Effector memory CD8-positive, alpha-beta T cell (primary cell): ENCODE measurements at regions not wholly inside any gene's neighbourhood (a gene's known extent, or its start where the extent isn't known, plus 50 kb on each side); places are given as distances from the start of the nearest gene placed in this dataset.

Source experiments
- ATAC-seq: fragments of 150-1000 bp; cut with Tn5 transposase; replicated peaks from 2 replicates; pipeline ENCODE4 v1.10.0; 2021; ENCODE audit warnings: mild to moderate bottlenecking, moderate library complexity
- DNase-seq, 3 experiments: peaks; one replicate each; pipeline ENCODE4 v3.0.0; 2021
- H3K27ac Mint-ChIP-seq, 2 donors: one replicate each; pipeline ENCODE4 v1.8.0; 2022; ENCODE audit warnings: mild to moderate bottlenecking in 2 of 2, mixed read lengths in 2 of 2, moderate library complexity in 2 of 2
- H3K27me3 Mint-ChIP-seq, 2 donors: one replicate each; pipeline ENCODE4 v1.8.0; 2022; ENCODE audit warnings: mixed read lengths in 2 of 2
- H3K36me3 Mint-ChIP-seq: one replicate; pipeline ENCODE4 v1.8.0; 2022; ENCODE audit warnings: mild to moderate bottlenecking, moderate library complexity, mixed read lengths; ENCODE audit not compliant: insufficient read depth
- H3K4me1 Mint-ChIP-seq, 2 donors: one replicate each; pipeline ENCODE4 v1.8.0; 2022; ENCODE audit warnings: low read depth in 2 of 2, mixed read lengths in 2 of 2
- H3K4me3 Mint-ChIP-seq, 2 donors: one replicate each; pipeline ENCODE4 v1.8.0; 2022; ENCODE audit warnings: mild to moderate bottlenecking in 2 of 2, mixed read lengths in 2 of 2, moderate library complexity in 2 of 2
- H3K9me3 Mint-ChIP-seq, 2 donors: one replicate each; pipeline ENCODE4 v1.8.0; 2022; ENCODE audit warnings: mixed read lengths in 2 of 2

GRCh38 chr20:17021481-17021880, 205.4 kb upstream of the PCSK2 start:
- Mint-ChIP-seq H3K27me3 (no peaks in the 10 kb centered on the region), H3K4me1 (no peaks in the 10 kb centered on the region), H3K9me3 (peaks cover 0 to 17% of the 10 kb centered on the region in 2 donors), H3K36me3 (no peaks in the 10 kb centered on the region), H3K27ac (no peak overlapping the region), H3K4me3 (no peak overlapping the region)
- ATAC-seq (no peak), DNase-seq (no peak)

GRCh38 chr20:17023036-17023435, 203.8 kb upstream of the PCSK2 start:
- ATAC-seq (no peak), DNase-seq (no peak)
- Mint-ChIP-seq H3K27ac (no peak overlapping the region), H3K4me3 (no peak overlapping the region), H3K36me3 (no peaks in the 10 kb centered on the region), H3K27me3 (no peaks in the 10 kb centered on the region), H3K9me3 (peaks cover 3 to 32% of the 10 kb centered on the region in 2 donors), H3K4me1 (no peaks in the 10 kb centered on the region)

- Mint-ChIP-seq H3K27me3 (no peaks in the 10 kb centered on the region), H3K36me3 (no peaks in the 10 kb centered on the region), H3K9me3 (peaks cover 3 to 36% of the 10 kb centered on the region in 2 donors), H3K4me1 (no peaks in the 10 kb centered on the region), H3K4me3 (no peak overlapping the region), H3K27ac (no peak overlapping the region)
- DNase-seq, result no peak
- ATAC-seq, result no peak
Observed at GRCh38 chr20:17023806-17024205, 203.0 kb upstream of the PCSK2 start.

- H3K36me3 Mint-ChIP-seq, result no peaks in the 10 kb centered on the region
- H3K4me3 Mint-ChIP-seq, result no peak overlapping the region
- H3K27ac Mint-ChIP-seq, result no peak overlapping the region
- H3K9me3 Mint-ChIP-seq, result peaks cover 3 to 36% of the 10 kb centered on the region in 2 donors
- H3K27me3 Mint-ChIP-seq, result no peaks in the 10 kb centered on the region
- no peak for ATAC-seq
- DNase-seq, result no peak
- H3K4me1 Mint-ChIP-seq, result no peaks in the 10 kb centered on the region
Observed at GRCh38 chr20:17024513-17025119, 202.2 kb upstream of the PCSK2 start.

GRCh38 chr20:17026346-17026745, 200.5 kb upstream of the PCSK2 start:
- no peak for ATAC-seq
- no peak for DNase-seq
- H3K27ac Mint-ChIP-seq, result no peak overlapping the region
- no peaks in the 10 kb centered on the region for H3K36me3 Mint-ChIP-seq
- H3K4me3 Mint-ChIP-seq, result no peak overlapping the region
- H3K27me3 Mint-ChIP-seq, result no peaks in the 10 kb centered on the region
- H3K4me1 Mint-ChIP-seq, result no peaks in the 10 kb centered on the region
- H3K9me3 Mint-ChIP-seq, result peaks cover 8 to 34% of the 10 kb centered on the region in 2 donors

- H3K27ac Mint-ChIP-seq, result no peak overlapping the region
- H3K27me3 Mint-ChIP-seq, result no peaks in the 10 kb centered on the region
- peaks cover 9 to 37% of the 10 kb centered on the region in 2 donors for H3K9me3 Mint-ChIP-seq
- no peak for ATAC-seq
- no peak for DNase-seq
- no peaks in the 10 kb centered on the region for H3K36me3 Mint-ChIP-seq
- H3K4me1 Mint-ChIP-seq, result no peaks in the 10 kb centered on the region
- no peak overlapping the region for H3K4me3 Mint-ChIP-seq
Observed at GRCh38 chr20:17029698-17030097, 197.1 kb upstream of the PCSK2 start.

- H3K27me3 Mint-ChIP-seq, result no peaks in the 10 kb centered on the region
Observed at GRCh38 chr20:17036541-17036940, 190.3 kb upstream of the PCSK2 start.

GRCh38 chr20:17042122-17042521, 184.7 kb upstream of the PCSK2 start:
- H3K27me3 Mint-ChIP-seq, result no peaks in the 10 kb centered on the region
- no peaks in the 10 kb centered on the region for H3K4me1 Mint-ChIP-seq
- H3K36me3 Mint-ChIP-seq, result no peaks in the 10 kb centered on the region
- ATAC-seq (no peak), DNase-seq (no peak)
- H3K4me3 Mint-ChIP-seq, result no peak overlapping the region
- H3K9me3 Mint-ChIP-seq, result peaks cover 6% of the 10 kb centered on the region in 2 donors
- H3K27ac Mint-ChIP-seq, result no peak overlapping the region

More at GRCh38 chr20:17036541-17036940, 190.3 kb upstream of the PCSK2 start:
- no peak for ATAC-seq
- Mint-ChIP-seq H3K4me1 (no peaks in the 10 kb centered on the region), H3K27ac (no peak overlapping the region), H3K36me3 (no peaks in the 10 kb centered on the region), H3K9me3 (peaks cover 5 to 11% of the 10 kb centered on the region in 2 donors), H3K4me3 (no peak overlapping the region)
- DNase-seq, result no peak

- Mint-ChIP-seq H3K4me1 (no peaks in the 10 kb centered on the region), H3K27ac (no peak overlapping the region), H3K27me3 (no peaks in the 10 kb centered on the region), H3K36me3 (no peaks in the 10 kb centered on the region), H3K4me3 (no peak overlapping the region), H3K9me3 (peaks cover 6% of the 10 kb centered on the region in 2 donors)
- ATAC-seq, result no peak
- DNase-seq, result no peak
Observed at GRCh38 chr20:17043323-17043722, 183.5 kb upstream of the PCSK2 start.

- ATAC-seq (no peak), DNase-seq (no peak)
- Mint-ChIP-seq H3K4me3 (no peak overlapping the region), H3K4me1 (no peaks in the 10 kb centered on the region), H3K27ac (no peak overlapping the region), H3K27me3 (no peaks in the 10 kb centered on the region), H3K9me3 (peaks cover 6% of the 10 kb centered on the region in 2 donors), H3K36me3 (no peaks in the 10 kb centered on the region)
Observed at GRCh38 chr20:17044891-17045290, 181.9 kb upstream of the PCSK2 start.

- no peaks in the 10 kb centered on the region for H3K27me3 Mint-ChIP-seq
- H3K36me3 Mint-ChIP-seq, result no peaks in the 10 kb centered on the region
- H3K9me3 Mint-ChIP-seq, result peaks cover 7 to 22% of the 10 kb centered on the region in 2 donors
- ATAC-seq (no peak), DNase-seq (no peak)
- no peaks in the 10 kb centered on the region for H3K4me1 Mint-ChIP-seq
- H3K27ac Mint-ChIP-seq, result no peak overlapping the region
- H3K4me3 Mint-ChIP-seq, result no peak overlapping the region
Observed at GRCh38 chr20:17059465-17059864, 167.4 kb upstream of the PCSK2 start.

- no peaks in the 10 kb centered on the region for H3K4me1 Mint-ChIP-seq
- H3K27me3 Mint-ChIP-seq, result no peaks in the 10 kb centered on the region
- H3K27ac Mint-ChIP-seq, result no peak overlapping the region
Observed at GRCh38 chr20:17061715-17062114, 165.1 kb upstream of the PCSK2 start.

GRCh38 chr20:17062712-17063111, 164.1 kb upstream of the PCSK2 start:
- H3K27me3 Mint-ChIP-seq, result no peaks in the 10 kb centered on the region
- no peak for ATAC-seq
- no peak for DNase-seq
- H3K27ac Mint-ChIP-seq, result no peak overlapping the region
- no peaks in the 10 kb centered on the region for H3K36me3 Mint-ChIP-seq
- peaks cover 8 to 13% of the 10 kb centered on the region in 2 donors for H3K9me3 Mint-ChIP-seq
- H3K4me3 Mint-ChIP-seq, result no peak overlapping the region
- no peaks in the 10 kb centered on the region for H3K4me1 Mint-ChIP-seq

More at GRCh38 chr20:17061715-17062114, 165.1 kb upstream of the PCSK2 start:
- DNase-seq (no peak), ATAC-seq (no peak)
- Mint-ChIP-seq H3K9me3 (peaks cover 10 to 22% of the 10 kb centered on the region in 2 donors), H3K36me3 (no peaks in the 10 kb centered on the region), H3K4me3 (no peak overlapping the region)

GRCh38 chr20:17066902-17067301, 159.9 kb upstream of the PCSK2 start:
- Mint-ChIP-seq H3K4me3 (no peak overlapping the region), H3K27ac (no peak overlapping the region), H3K9me3 (peaks cover 0 to 5% of the 10 kb centered on the region in 2 donors), H3K36me3 (no peaks in the 10 kb centered on the region), H3K27me3 (no peaks in the 10 kb centered on the region), H3K4me1 (no peaks in the 10 kb centered on the region)
- ATAC-seq (no peak), DNase-seq (no peak)
